Left lung (tissue), 4 donors: ENCODE measurements at regions not wholly inside any gene's neighbourhood (a gene's known extent, or its start where the extent isn't known, plus 50 kb on each side); places are given as distances from the start of the nearest gene placed in this dataset.

Experiments used
- ATAC-seq: fragments of 200-7000 bp; cut with Tn5 transposase; one replicate; pipeline ENCODE4 v1.9.1; 2020; ENCODE audit warnings: moderate library complexity
- DNase-seq, 4 donors: peaks; one replicate each; pipeline ENCODE4 v3.0.0-alpha.2; 2013 to 2020
- H3K27ac ChIP-seq, 2 donors: fragments of 200-600 bp; sonication (generic) in 1 of 2; one replicate each; pipeline versions ENCODE4 v1.5.0 to v1.8.0; 2020 to 2021
- H3K27me3 ChIP-seq, 2 donors: fragments of 200-600 bp; sonication (generic) in 1 of 2; one replicate each; pipeline versions ENCODE4 v1.5.0 to v1.8.0; 2020 to 2021
- H3K36me3 ChIP-seq, 2 donors: fragments of 200-600 bp; sonication (generic) in 1 of 2; one replicate each; pipeline versions ENCODE4 v1.5.0 to v1.8.0; 2020 to 2021
- H3K4me1 ChIP-seq, 2 donors: fragments of 200-600 bp; one replicate each; pipeline ENCODE4 v1.8.0; 2021
- H3K4me3 ChIP-seq, 2 donors: fragments of 200-600 bp; sonication (generic) in 1 of 2; one replicate each; pipeline versions ENCODE4 v1.5.0 to v1.8.0; 2020 to 2021; ENCODE audit warnings: mild to moderate bottlenecking in 1 of 2
- H3K9me3 ChIP-seq, 2 donors: fragments of 200-600 bp; sonication (generic) in 1 of 2; one replicate each; pipeline versions ENCODE4 v1.5.0 to v1.8.0; 2020 to 2021
- intact Hi-C, 2 donors: fragments of 100-400 bp; cut with DNase I; formaldehyde crosslinking; loops; one replicate each; pipeline versions ENCODE4 v1.11.2 to v1.14.2; 2022
- TF ChIP-seq, protein P1 (sequence below), 2 donors: fragments of 200-600 bp; sonication (generic) in 1 of 2; IDR thresholded peaks; one replicate each; pipeline versions ENCODE4 v1.5.0 to v1.8.0; 2021; ENCODE audit warnings: antibody characterized with exemption in 2 of 2
- donor health status: DM: no; HTN: yes; CAD: no.
- donor health status: DM: no; HTN: no; CAD: no.

DNA sequence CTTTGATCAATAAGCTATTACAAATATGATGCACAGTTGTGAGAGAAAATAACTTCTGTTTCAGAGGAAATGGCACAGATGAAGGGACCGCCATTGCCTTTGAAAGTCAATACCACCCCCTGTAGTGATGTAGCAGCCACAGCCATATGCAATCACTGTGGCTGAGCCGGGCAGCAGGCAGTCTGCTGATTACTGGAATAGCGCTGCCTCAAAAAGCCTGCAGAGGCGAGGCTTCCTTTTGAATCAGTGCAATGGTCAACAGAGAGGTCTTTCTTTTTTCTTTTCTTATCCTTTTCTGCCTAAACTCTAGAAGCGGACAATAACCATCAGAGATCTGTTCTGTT, 265.1 kb upstream of the TAS2R1 start:
- no peak overlapping the region for H3K27ac ChIP-seq
- no peaks in the 10 kb centered on the region for H3K4me1 ChIP-seq
- intact Hi-C loops: no loop called here
- H3K27me3 ChIP-seq: no peaks in the 10 kb centered on the region
- DNase-seq: no peak
- H3K4me3 ChIP-seq: no peak overlapping the region
- TF ChIP-seq, protein P1, sequence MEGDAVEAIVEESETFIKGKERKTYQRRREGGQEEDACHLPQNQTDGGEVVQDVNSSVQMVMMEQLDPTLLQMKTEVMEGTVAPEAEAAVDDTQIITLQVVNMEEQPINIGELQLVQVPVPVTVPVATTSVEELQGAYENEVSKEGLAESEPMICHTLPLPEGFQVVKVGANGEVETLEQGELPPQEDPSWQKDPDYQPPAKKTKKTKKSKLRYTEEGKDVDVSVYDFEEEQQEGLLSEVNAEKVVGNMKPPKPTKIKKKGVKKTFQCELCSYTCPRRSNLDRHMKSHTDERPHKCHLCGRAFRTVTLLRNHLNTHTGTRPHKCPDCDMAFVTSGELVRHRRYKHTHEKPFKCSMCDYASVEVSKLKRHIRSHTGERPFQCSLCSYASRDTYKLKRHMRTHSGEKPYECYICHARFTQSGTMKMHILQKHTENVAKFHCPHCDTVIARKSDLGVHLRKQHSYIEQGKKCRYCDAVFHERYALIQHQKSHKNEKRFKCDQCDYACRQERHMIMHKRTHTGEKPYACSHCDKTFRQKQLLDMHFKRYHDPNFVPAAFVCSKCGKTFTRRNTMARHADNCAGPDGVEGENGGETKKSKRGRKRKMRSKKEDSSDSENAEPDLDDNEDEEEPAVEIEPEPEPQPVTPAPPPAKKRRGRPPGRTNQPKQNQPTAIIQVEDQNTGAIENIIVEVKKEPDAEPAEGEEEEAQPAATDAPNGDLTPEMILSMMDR (IDR thresholded peaks at IDR 0.05): no peak
- H3K36me3 ChIP-seq: no peaks in the 10 kb centered on the region
- H3K9me3 ChIP-seq: no peaks in the 10 kb centered on the region
- no peak for ATAC-seq

DNA sequence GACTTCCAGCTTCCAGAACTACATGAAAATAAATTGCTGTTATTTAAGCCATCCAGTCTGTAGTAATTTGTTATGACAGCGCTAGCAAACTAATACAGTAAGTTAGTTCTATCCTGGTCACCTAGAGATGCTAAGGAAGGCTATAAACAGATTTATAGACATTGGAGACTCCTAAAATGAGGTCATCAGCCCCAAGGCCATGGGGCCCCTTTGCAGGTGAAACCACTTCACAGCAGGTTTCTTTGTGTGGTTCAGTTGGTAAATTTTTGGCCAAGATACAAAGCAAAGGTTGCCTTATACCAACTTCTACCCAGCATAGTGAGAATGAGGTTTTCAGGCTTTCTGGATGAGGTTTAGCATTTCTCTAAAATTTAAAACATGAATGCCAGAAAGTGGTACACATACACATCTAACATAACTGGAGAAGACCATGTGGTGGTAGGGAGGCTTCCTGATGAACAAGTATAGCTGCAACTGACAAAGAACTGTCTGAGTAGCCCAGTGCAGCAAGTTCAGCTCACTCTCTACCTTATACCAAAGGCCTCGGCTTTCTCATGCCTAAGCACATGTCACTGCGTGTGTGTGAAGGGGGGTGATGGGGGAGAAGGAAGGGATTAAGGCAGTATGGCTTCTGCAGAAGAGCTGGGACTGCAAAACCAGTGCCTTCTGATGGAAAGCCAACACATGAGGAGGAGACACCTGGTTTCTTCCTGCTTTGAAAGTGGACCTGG, 264.6 kb upstream of the TAS2R1 start:
- TF ChIP-seq, protein P1 (IDR thresholded peaks at IDR 0.05): no peak
- Histone ChIP-seq H3K9me3 (no peaks in the 10 kb centered on the region), H3K36me3 (no peaks in the 10 kb centered on the region), H3K27me3 (no peaks in the 10 kb centered on the region), H3K4me3 (no peak overlapping the region), H3K27ac (no peak overlapping the region), H3K4me1 (no peaks in the 10 kb centered on the region)
- ATAC-seq (no peak), DNase-seq (no peak)
- intact Hi-C loops: no loop called here

DNA sequence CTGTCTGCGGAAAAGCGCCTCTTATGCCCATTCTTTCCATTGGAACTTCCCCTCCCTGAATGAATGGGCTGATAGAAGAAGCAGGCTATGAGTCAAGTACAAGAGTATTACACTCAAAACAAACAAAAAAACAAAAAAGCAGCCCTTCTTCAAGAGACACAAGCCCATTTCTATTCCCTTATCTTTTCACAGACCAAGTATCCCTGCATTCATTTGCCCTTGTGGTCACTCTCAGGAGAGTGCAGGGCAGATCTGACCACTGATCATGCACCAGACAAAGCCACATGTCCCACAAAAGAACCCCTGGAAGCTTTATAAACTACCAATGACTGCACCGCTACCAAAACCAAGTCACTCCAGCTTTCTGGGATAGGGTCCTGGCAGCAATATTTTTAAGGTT, 262.5 kb upstream of the TAS2R1 start:
- TF ChIP-seq, protein P1 (IDR thresholded peaks at IDR 0.05): no peak
- intact Hi-C loops: no loop called here
- H3K4me1 ChIP-seq: no peaks in the 10 kb centered on the region
- H3K27ac ChIP-seq: no peak overlapping the region
- H3K9me3 ChIP-seq: no peaks in the 10 kb centered on the region
- H3K36me3 ChIP-seq: no peaks in the 10 kb centered on the region
- no peak for ATAC-seq
- no peaks in the 10 kb centered on the region for H3K27me3 ChIP-seq
- no peak overlapping the region for H3K4me3 ChIP-seq
- DNase-seq: no peak

DNA sequence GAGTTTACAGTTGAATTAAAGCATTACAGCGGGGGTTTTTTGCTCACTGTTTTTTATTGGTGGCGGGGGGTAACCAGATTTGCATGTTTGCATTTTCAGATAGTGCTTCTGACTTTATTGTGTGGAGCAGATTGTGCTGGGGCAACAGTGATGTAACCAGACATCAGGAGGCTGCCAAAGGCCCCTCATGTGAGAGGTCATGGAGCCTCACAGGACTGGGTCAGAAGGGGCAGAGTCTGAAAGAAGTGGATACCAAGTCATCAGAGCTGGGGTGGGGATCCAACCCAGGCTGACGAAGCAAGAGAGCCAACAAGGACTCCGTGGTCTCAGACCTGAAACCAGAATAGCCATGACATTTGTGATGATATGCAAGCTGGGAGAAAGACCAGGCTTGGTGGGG, 259.4 kb upstream of the TAS2R1 start:
- H3K27me3 ChIP-seq: no peaks in the 10 kb centered on the region
- H3K4me1 ChIP-seq: no peaks in the 10 kb centered on the region
- DNase-seq (no peak), ATAC-seq (no peak)
- H3K4me3 ChIP-seq: no peak overlapping the region
- H3K27ac ChIP-seq: no peak overlapping the region
- H3K9me3 ChIP-seq: no peaks in the 10 kb centered on the region
- no peaks in the 10 kb centered on the region for H3K36me3 ChIP-seq
- intact Hi-C loops: no loop called here
- TF ChIP-seq, protein P1 (IDR thresholded peaks at IDR 0.05): no peak

DNA sequence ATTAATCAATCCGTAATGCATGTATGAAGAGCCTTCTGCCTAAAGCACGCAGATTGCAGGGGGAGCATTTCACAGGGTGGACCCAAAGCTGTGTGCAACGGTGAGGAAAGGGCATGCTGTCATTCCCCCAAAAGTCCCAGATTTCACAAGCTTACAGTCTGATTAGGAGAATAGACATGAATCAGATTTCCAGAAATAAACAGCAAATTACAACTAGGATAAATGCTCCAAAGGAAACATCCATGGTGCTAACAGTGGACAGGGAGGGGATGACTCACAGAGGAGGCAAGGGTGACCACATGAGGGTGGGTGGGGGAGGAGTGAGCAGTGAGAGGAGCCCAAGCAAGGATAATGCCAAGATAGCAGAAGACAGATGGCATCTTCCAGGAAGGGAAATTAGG, 258.4 kb upstream of the TAS2R1 start:
- intact Hi-C loops: no loop called here
- DNase-seq (no peak), ATAC-seq (peak; percentile 63)
- Histone ChIP-seq H3K27ac (no peak overlapping the region), H3K27me3 (no peaks in the 10 kb centered on the region), H3K4me3 (no peak overlapping the region), H3K36me3 (no peaks in the 10 kb centered on the region), H3K4me1 (no peaks in the 10 kb centered on the region), H3K9me3 (no peaks in the 10 kb centered on the region)
- TF ChIP-seq, protein P1 (IDR thresholded peaks at IDR 0.05): no peak
